Ectodermal cell (in vitro differentiated cells): ENCODE measurements at regions not wholly inside any gene's neighbourhood (a gene's known extent, or its start where the extent isn't known, plus 50 kb on each side); places are given as distances from the start of the nearest gene placed in this dataset.
"Not testable (repeated sequence)": the region's sequence is repeated elsewhere in the genome, so short reads cannot be mapped to it uniquely, and the experiment has no call there.

Source experiments
- H3K27ac ChIP-seq: 2 replicates; pipeline ENCODE4 v1.7.0; 2013; ENCODE audit warnings: mild to moderate bottlenecking, low read depth, low read length; ENCODE audit not compliant: insufficient read depth, poor library complexity, severe bottlenecking
- H3K27me3 ChIP-seq: 2 replicates; pipeline ENCODE4 v1.7.0; 2013; ENCODE audit warnings: mild to moderate bottlenecking, low read length; ENCODE audit not compliant: insufficient read depth, control insufficient read depth, poor library complexity, severe bottlenecking
- H3K36me3 ChIP-seq: one replicate; pipeline ENCODE4 v1.7.0; 2013; ENCODE audit warnings: low read length; ENCODE audit not compliant: control insufficient read depth, insufficient read depth
- H3K4me1 ChIP-seq: one replicate; pipeline ENCODE4 v1.7.0; 2013; ENCODE audit warnings: low read length; ENCODE audit not compliant: control insufficient read depth, insufficient read depth
- H3K4me3 ChIP-seq: 2 replicates; pipeline ENCODE4 v1.7.0; 2013; ENCODE audit warnings: low read depth, low read length, control low read depth; ENCODE audit not compliant: insufficient read depth
- H3K9me3 ChIP-seq: 2 replicates; pipeline ENCODE4 v1.7.0; 2013; ENCODE audit warnings: mild to moderate bottlenecking, low read length, moderate library complexity; ENCODE audit not compliant: control insufficient read depth
- WGBS, 2 experiments: methylation state at CpG; one replicate each; pipeline ENCODE4 v1.1.7; 2013; ENCODE audit warnings: missing lambda C conversion rate in 2 of 2; 5-methylcytosine and 5-hydroxymethylcytosine counted together

DNA sequence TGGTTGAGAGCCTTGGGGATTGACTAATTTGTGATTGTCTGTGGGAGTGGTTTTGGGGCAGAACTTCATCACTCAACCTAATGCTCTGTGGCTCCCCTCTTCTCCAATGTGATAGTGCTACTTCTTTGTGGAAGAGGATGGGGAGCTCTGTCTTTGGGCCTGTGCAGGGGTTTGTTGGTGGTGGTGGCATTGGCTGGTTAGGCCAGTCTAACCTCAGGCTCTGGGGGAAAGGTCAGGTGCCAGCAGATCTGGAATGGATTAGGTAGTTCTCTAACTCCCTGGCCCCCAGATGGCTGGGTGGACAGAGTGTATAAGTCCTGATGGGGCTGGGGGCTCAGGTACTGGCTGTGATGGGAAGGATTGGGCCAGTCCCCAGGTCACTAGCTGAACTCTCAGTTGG lies 129.0 kb upstream of the CHD6 start:
- no peak overlapping the region for H3K4me3 ChIP-seq
- no peaks in the 10 kb centered on the region for H3K27me3 ChIP-seq
- no peaks in the 10 kb centered on the region for H3K9me3 ChIP-seq
- H3K4me1 ChIP-seq, result no peaks in the 10 kb centered on the region
- H3K36me3 ChIP-seq, result no peaks in the 10 kb centered on the region
- H3K27ac ChIP-seq, result no peak overlapping the region

- no peaks in the 10 kb centered on the region for H3K27me3 ChIP-seq
- no peak overlapping the region for H3K4me3 ChIP-seq
- no peak overlapping the region for H3K27ac ChIP-seq
- H3K4me1 ChIP-seq, result no peaks in the 10 kb centered on the region
- H3K36me3 ChIP-seq, result no peaks in the 10 kb centered on the region
- 92 to 100% methylated on average over 1 of the region's 1 CpG for WGBS, 2 experiments
- no peaks in the 10 kb centered on the region for H3K9me3 ChIP-seq
Measured at GRCh38 chr20:41746635-41747034, 128.5 kb upstream of the CHD6 start.

DNA sequence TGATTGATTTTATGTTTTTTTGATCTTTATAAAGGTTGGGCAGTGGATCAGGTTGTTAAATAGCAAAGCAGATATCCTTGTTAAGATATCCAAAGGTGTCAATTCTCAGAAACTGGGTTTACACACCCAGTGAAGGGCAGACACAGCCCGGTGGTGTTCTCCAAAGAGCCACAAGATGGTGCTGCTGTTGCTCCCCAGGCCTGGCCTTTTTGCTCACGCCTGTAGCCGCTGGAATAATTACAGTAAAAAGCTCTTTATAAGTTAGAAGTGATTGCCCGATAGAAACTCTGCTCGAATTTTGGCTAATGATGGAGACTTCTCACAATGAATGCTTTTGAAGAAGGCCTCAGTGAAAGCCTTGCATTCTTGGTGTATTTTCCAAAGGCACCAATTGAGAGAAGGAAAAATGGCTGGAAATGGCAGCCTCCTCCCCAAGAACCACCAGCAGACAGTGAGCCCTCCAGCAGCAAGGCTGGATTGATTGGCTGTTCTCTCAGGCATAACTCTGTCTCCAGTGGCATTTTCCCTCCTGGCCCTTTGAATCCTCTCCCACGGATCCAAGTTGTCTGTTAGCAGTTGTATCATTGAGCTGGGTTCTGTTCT lies 120.5 kb upstream of the CHD6 start:
- Histone ChIP-seq H3K27me3 (no peaks in the 10 kb centered on the region), H3K4me1 (no peaks in the 10 kb centered on the region), H3K36me3 (no peaks in the 10 kb centered on the region), H3K4me3 (no peak overlapping the region), H3K9me3 (no peaks in the 10 kb centered on the region), H3K27ac (no peak overlapping the region)
- 14 to 21% methylated on average over 6 of the region's 6 CpGs for whole genome bisulfite sequencing, 2 experiments

DNA sequence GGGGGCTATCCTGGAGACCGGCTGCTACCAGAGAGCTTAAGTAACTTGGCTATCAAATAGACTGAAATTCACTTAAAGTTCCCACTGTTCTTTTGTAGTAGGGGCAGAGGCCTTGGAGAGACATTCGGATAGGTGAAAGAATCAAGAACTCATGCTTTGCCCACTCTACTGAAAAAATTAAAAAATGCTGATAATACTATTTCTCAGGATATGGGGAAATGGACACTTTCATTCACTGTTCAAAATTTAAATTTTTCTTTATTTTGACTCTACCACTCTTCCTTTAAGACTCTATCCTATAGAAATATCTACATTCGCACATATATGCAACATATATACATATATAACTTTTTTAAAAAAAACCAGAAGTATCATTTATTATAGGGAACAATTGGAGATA lies 117.8 kb upstream of the CHD6 start:
- no peaks in the 10 kb centered on the region for H3K4me1 ChIP-seq
- H3K4me3 ChIP-seq, result no peak overlapping the region
- H3K27ac ChIP-seq, result no peak overlapping the region
- no peaks in the 10 kb centered on the region for H3K27me3 ChIP-seq
- WGBS, 2 experiments, result 93 to 100% methylated on average over 2 to 3 of the region's 3 CpGs
- H3K9me3 ChIP-seq, result no peaks in the 10 kb centered on the region
- H3K36me3 ChIP-seq, result no peaks in the 10 kb centered on the region

GRCh38 chr20:41734506-41734945 lies 116.3 kb upstream of the CHD6 start:
- WGBS, 2 experiments, result 48 to 55% methylated on average over 5 of the region's 5 CpGs
- Histone ChIP-seq H3K36me3 (no peaks in the 10 kb centered on the region), H3K4me3 (no peak overlapping the region), H3K27ac (no peak overlapping the region), H3K9me3 (no peaks in the 10 kb centered on the region), H3K4me1 (no peaks in the 10 kb centered on the region), H3K27me3 (no peaks in the 10 kb centered on the region)

DNA sequence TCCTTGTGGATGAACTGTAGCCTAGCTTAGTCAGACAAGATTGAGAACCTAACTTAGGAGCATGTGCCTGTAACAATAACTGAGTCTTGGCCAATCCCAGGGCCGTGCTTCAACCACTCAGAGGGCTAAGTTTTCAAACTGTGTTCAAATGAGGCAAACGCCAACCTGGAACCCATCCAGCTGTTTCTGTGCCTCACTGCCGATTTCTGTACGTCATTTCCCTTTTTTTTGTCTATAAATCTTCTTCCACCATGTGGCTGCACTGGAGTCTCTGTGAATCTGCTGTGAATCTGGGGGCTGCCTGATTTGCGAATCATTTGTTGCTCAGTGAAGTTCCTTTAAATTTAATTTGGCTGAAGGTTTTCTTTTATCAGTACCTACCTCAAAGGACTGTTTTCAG lies 115.0 kb upstream of the CHD6 start:
- Histone ChIP-seq H3K4me1 (no peaks in the 10 kb centered on the region), H3K4me3 (no peak overlapping the region), H3K36me3 (no peaks in the 10 kb centered on the region), H3K9me3 (no peaks in the 10 kb centered on the region), H3K27me3 (no peaks in the 10 kb centered on the region), H3K27ac (no peak overlapping the region)
- 88 to 91% methylated on average over 5 of the region's 5 CpGs for WGBS, 2 experiments

DNA sequence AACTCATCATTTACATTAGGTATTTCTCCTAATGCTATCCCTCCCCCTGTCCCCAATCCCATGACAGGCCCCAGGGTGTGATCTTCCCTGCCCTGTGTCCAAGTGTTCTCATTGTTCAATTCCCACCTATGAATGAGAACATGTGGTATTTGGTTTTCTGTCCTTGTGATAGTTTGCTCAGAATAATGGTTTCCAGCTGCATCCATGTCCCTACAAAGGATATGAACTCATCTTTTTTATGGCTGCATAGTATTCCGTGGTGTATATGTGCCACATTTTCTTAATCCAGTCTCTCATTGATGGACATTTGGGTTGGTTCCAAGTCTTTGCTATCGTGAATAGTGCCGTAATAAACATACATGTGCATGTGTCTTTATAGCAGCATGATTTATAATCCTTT lies 113.0 kb upstream of the CHD6 start:
- 90 to 100% methylated on average over 1 to 3 of the region's 3 CpGs for WGBS, 2 experiments
- not testable (repeated sequence) for H3K27me3 ChIP-seq, H3K36me3 ChIP-seq, H3K27ac ChIP-seq, H3K4me3 ChIP-seq, H3K9me3 ChIP-seq, H3K4me1 ChIP-seq

DNA sequence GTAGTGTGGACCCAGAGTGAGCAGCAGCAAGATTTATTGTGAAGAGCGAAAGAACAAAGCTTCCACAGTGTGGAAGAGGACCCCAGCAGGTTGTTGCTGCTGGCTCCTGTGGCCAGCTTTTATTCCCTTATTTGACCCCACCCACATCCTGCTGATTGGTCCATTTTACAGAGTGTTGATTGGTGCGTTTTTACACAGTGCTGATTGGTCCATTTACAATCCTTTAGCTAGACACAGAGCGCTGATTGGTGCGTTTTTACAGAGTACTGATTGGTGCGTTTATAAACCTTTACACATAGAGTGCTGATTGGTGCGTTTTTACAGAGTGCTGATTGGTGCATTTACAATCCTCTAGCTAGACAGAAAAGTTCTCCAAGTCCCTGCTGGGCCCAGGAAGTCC lies 109.5 kb upstream of the CHD6 start:
- not testable (repeated sequence) for H3K27ac ChIP-seq, H3K4me1 ChIP-seq, H3K9me3 ChIP-seq, H3K4me3 ChIP-seq, H3K36me3 ChIP-seq, H3K27me3 ChIP-seq
- 94 to 96% methylated on average over 6 of the region's 6 CpGs for WGBS, 2 experiments

- no peaks in the 10 kb centered on the region for H3K36me3 ChIP-seq
- H3K9me3 ChIP-seq, result no peaks in the 10 kb centered on the region
- H3K27me3 ChIP-seq, result no peaks in the 10 kb centered on the region
- no peaks in the 10 kb centered on the region for H3K4me1 ChIP-seq
- H3K27ac ChIP-seq, result no peak overlapping the region
- no peak overlapping the region for H3K4me3 ChIP-seq
- 86 to 89% methylated on average over 4 of the region's 4 CpGs for WGBS, 2 experiments
Measured at GRCh38 chr20:41726727-41727126, 108.5 kb upstream of the CHD6 start.

DNA sequence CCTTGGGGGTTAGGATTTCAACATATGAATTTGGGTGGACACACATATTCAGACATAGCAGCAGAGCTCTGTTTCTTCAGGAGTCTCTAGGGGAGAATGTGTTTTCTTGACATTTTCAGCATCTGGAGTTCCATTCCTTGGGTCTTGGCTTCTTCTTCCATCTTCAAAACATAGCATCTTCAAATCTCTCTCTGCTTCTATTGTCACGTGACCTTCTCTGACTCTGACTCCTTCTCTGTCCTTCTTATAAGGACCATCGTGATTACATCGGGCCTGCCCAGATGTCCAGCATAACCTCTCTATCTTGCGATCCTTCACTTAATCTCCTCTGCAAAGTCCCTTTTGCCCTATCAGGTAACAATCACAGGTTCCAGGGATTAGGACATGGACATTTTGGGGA lies 101.0 kb upstream of the CHD6 start:
- Histone ChIP-seq H3K4me1 (no peaks in the 10 kb centered on the region), H3K9me3 (no peaks in the 10 kb centered on the region), H3K36me3 (no peaks in the 10 kb centered on the region), H3K4me3 (no peak overlapping the region), H3K27ac (no peak overlapping the region), H3K27me3 (no peaks in the 10 kb centered on the region)
- 93 to 96% methylated on average over 4 of the region's 4 CpGs for WGBS, 2 experiments

GRCh38 chr20:41717483-41717882 lies 99.3 kb upstream of the CHD6 start:
- Histone ChIP-seq H3K4me3 (no peak overlapping the region), H3K27me3 (no peaks in the 10 kb centered on the region), H3K27ac (no peak overlapping the region), H3K36me3 (no peaks in the 10 kb centered on the region), H3K4me1 (no peaks in the 10 kb centered on the region), H3K9me3 (no peaks in the 10 kb centered on the region)
- WGBS, 2 experiments, result 84 to 85% methylated on average over 3 of the region's 3 CpGs
